ENCODE measurements at regions not wholly inside any gene's neighbourhood (a gene's known extent, or its start where the extent isn't known, plus 50 kb on each side); places are given as distances from the start of the nearest gene placed in this dataset.

DNA sequence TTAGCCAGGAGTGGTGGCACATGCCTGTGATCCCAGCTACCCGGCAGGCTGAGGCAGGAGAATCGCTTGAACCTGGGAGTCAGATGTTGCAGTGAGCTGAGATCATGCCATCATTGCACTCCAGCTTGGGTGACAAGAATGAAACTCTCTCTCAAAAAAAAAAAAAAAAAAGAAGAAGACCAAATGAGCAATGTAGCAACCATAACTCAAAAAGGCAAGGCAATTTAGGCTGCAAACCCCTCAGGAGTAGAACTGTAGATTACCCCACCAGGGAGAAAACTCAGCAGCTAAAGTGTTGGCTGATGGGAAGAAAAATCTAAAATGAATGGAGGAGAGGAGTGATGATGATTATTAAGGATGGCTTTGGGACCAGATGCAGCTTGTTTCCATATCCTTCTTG, 256.7 kb upstream of the UBASH3B start:
- TF ChIP-seq, protein P1, sequence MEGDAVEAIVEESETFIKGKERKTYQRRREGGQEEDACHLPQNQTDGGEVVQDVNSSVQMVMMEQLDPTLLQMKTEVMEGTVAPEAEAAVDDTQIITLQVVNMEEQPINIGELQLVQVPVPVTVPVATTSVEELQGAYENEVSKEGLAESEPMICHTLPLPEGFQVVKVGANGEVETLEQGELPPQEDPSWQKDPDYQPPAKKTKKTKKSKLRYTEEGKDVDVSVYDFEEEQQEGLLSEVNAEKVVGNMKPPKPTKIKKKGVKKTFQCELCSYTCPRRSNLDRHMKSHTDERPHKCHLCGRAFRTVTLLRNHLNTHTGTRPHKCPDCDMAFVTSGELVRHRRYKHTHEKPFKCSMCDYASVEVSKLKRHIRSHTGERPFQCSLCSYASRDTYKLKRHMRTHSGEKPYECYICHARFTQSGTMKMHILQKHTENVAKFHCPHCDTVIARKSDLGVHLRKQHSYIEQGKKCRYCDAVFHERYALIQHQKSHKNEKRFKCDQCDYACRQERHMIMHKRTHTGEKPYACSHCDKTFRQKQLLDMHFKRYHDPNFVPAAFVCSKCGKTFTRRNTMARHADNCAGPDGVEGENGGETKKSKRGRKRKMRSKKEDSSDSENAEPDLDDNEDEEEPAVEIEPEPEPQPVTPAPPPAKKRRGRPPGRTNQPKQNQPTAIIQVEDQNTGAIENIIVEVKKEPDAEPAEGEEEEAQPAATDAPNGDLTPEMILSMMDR (IDR thresholded peaks at IDR 0.05; ENCODE audit: low read depth, low read length) = no peak
- Histone ChIP-seq H3K9me3 (ENCODE audit: severe bottlenecking) (no peaks in the 10 kb centered on the region), H3K27me3 (ENCODE audit: insufficient read depth, low read depth, severe bottlenecking) (peaks cover 5% of the 10 kb centered on the region), H3K36me3 (no peaks in the 10 kb centered on the region), H3K4me3 (ENCODE audit: low read depth, low read length) (no peak overlapping the region), H3K27ac (no peak overlapping the region)
- no peak for DNase-seq

DNA sequence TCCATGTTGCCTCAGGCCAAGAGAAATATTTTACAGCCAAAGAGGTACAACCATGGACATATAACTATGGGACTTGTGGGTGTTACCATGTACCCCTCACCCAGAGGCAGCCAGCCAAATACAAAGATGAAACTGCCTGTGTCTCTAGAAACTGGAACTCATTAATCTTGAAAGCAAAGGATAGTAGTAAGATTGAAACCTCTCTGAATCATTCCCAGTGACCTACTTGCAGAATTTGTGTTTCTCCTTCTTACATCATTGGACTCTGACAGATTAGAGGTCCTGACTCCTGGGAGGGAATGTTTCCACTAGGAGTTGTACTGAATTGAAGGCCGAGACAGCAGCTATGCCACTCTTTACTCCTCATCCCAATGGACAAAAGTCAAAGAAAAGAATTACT, 257.4 kb upstream of the UBASH3B start:
- DNase-seq = no peak
- no peaks in the 10 kb centered on the region for H3K36me3 ChIP-seq
- H3K27ac ChIP-seq = no peak overlapping the region
- peaks cover 8% of the 10 kb centered on the region for H3K27me3 ChIP-seq (ENCODE audit: insufficient read depth, low read depth, severe bottlenecking)
- TF ChIP-seq, protein P1 (IDR thresholded peaks at IDR 0.05; ENCODE audit: low read depth, low read length) = no peak
- no peaks in the 10 kb centered on the region for H3K9me3 ChIP-seq (ENCODE audit: severe bottlenecking)
- no peak overlapping the region for H3K4me3 ChIP-seq (ENCODE audit: low read depth, low read length)

DNA sequence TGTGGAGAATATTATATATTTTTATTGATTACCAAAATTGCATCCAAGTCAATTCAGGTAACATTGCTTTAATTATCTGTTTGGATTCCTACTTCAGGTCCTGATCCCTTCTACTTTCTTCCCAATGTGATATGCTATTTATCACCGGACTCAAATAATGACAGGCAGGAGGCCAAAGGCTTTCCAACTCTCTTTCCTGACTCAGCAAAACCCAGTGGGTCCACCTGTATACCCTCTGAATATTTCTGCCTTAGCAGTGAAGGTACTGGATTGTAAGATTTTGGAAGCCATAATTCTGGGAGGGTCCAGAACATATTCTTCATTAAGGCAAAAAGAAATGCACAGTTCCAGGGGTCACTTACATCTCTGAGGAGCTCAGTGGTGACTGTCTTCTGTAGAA, 260.2 kb upstream of the UBASH3B start:
- Histone ChIP-seq H3K27ac (no peak overlapping the region), H3K36me3 (no peaks in the 10 kb centered on the region), H3K4me3 (ENCODE audit: low read depth, low read length) (no peak overlapping the region), H3K27me3 (ENCODE audit: insufficient read depth, low read depth, severe bottlenecking) (peaks cover 5% of the 10 kb centered on the region), H3K9me3 (ENCODE audit: severe bottlenecking) (no peaks in the 10 kb centered on the region)
- DNase-seq = no peak
- TF ChIP-seq, protein P1 (IDR thresholded peaks at IDR 0.05; ENCODE audit: low read depth, low read length) = no peak

DNA sequence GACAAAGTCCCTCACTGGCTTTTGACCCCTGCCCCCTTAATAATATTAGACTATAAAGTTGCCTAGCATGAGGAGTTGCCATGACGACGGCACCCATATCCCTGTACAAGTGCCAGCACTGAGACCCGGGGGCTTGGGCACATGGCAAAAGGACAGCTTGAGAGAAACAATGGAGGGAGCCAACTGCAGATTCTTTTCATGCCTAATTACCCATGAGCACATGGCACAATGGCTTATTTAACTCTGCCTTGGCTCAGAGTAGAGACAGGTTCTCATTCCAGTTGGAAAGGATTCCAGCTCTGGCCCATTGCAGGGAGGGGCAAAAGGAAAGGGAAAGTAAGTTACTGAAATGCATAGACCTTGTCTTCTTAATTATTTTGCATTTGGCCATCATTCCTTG, 261.2 kb upstream of the UBASH3B start:
- H3K9me3 ChIP-seq (ENCODE audit: severe bottlenecking) = no peaks in the 10 kb centered on the region
- no peak overlapping the region for H3K4me3 ChIP-seq (ENCODE audit: low read depth, low read length)
- TF ChIP-seq, protein P1 (IDR thresholded peaks at IDR 0.05; ENCODE audit: low read depth, low read length) = no peak
- H3K27ac ChIP-seq = no peak overlapping the region
- H3K36me3 ChIP-seq = no peaks in the 10 kb centered on the region
- peaks cover 5% of the 10 kb centered on the region for H3K27me3 ChIP-seq (ENCODE audit: insufficient read depth, low read depth, severe bottlenecking)
- no peak for DNase-seq

DNA sequence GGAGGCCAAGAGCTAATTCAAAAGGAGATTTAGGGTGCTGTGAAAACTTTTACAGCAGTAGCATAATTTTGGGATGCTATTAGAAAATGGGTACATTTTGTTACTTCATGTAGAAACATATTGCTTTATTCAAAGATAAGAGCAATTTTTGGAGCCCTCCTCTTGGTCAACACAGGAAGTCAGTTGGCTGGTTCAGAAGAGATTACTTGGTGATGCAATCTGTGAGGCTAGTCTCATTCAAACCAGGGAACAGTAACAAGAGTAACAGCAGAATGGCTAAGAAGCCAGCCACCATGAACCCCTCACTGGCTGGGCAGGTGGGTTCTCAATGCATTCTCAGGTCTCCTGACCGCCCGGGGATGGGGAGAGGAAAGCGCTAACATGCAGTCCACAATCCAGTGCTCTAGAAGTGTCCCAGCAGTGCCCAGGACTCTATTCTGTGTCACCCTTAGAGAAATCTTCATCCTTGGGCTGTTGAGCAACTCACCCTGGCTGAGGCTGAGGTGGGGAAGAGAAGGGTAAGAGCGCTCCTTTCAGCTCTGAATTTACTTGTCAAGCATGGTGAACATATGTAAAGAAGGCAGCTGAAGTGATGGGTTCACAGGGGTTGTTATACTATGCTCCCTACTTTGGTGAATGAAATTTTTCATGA, 262.2 kb upstream of the UBASH3B start:
- peaks cover 5% of the 10 kb centered on the region for H3K27me3 ChIP-seq (ENCODE audit: insufficient read depth, low read depth, severe bottlenecking)
- DNase-seq = no peak
- H3K9me3 ChIP-seq (ENCODE audit: severe bottlenecking) = no peaks in the 10 kb centered on the region
- H3K27ac ChIP-seq = no peak overlapping the region
- no peaks in the 10 kb centered on the region for H3K36me3 ChIP-seq
- TF ChIP-seq, protein P1 (IDR thresholded peaks at IDR 0.05; ENCODE audit: low read depth, low read length) = no peak
- H3K4me3 ChIP-seq (ENCODE audit: low read depth, low read length) = no peak overlapping the region

DNA sequence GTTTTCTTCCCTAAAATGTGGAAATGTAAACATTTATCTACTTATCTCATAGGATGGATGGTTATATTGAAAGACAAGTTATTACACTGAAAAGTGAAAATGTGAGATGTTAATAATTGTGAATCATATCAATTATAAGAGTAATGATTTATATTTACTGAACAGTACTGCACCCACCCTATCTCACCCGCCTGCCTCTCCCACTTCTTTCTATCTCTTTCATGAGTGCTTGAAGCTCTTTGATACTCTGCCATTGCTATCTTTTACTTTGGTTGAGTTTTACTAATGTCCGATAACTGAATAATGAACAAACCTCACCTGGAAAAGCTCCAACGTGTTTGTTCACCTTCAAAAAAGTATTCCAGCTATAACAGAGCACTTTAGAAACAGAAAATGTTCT, 263.0 kb upstream of the UBASH3B start:
- TF ChIP-seq, protein P1 (IDR thresholded peaks at IDR 0.05; ENCODE audit: low read depth, low read length) = no peak
- H3K9me3 ChIP-seq (ENCODE audit: severe bottlenecking) = no peaks in the 10 kb centered on the region
- H3K36me3 ChIP-seq = no peaks in the 10 kb centered on the region
- peaks cover 5% of the 10 kb centered on the region for H3K27me3 ChIP-seq (ENCODE audit: insufficient read depth, low read depth, severe bottlenecking)
- no peak for DNase-seq
- no peak overlapping the region for H3K27ac ChIP-seq
- H3K4me3 ChIP-seq (ENCODE audit: low read depth, low read length) = no peak overlapping the region
